Neural cell (in vitro differentiated cells): ENCODE measurements at regions not wholly inside any gene's neighbourhood (a gene's known extent, or its start where the extent isn't known, plus 50 kb on each side); places are given as distances from the start of the nearest gene placed in this dataset.

ENCODE experiments used
- H2AFZ ChIP-seq: fragments of 200-600, 300-800 bp; sonication (generic), shearing (Covaris generic); 2 replicates; pipeline ENCODE4 v1.6.0; 2014; ENCODE audit warnings: low read depth, mild to moderate bottlenecking, antibody characterized with exemption, low read length, moderate library complexity
- H3F3A ChIP-seq: fragments of 200-600 bp; shearing (Covaris generic); 2 replicates; pipeline ENCODE4 v1.6.1; 2016; ENCODE audit warnings: mild to moderate bottlenecking, moderate library complexity, mixed read lengths, antibody characterized with exemption, low read length; ENCODE audit not compliant: insufficient read depth, poor library complexity, severe bottlenecking
- H3K27ac ChIP-seq: fragments of 200-600, 300-800 bp; sonication (generic), shearing (Covaris generic); 2 replicates; pipeline ENCODE4 v1.5.1; 2014; ENCODE audit warnings: mild to moderate bottlenecking, low read length, moderate library complexity
- H3K27me3 ChIP-seq: fragments of 300-800, 200-600 bp; sonication (generic), shearing (Covaris generic); 2 replicates; pipeline ENCODE4 v1.6.0; 2014; ENCODE audit warnings: mild to moderate bottlenecking, low read depth, low read length, moderate library complexity; ENCODE audit not compliant: insufficient read depth
- H3K36me3 ChIP-seq: fragments of 300-800, 200-600 bp; sonication (generic), shearing (Covaris generic); 2 replicates; pipeline ENCODE4 v1.5.1; 2014; ENCODE audit warnings: mild to moderate bottlenecking, antibody characterized with exemption, low read length, moderate library complexity; ENCODE audit not compliant: insufficient read depth
- H3K4me2 ChIP-seq: fragments of 300-800, 200-600 bp; sonication (generic), shearing (Covaris generic); 2 replicates; pipeline ENCODE4 v1.6.0; 2014; ENCODE audit warnings: mild to moderate bottlenecking, low read length
- H3K4me3 ChIP-seq: fragments of 300-800, 200-600 bp; sonication (generic), shearing (Covaris generic); 2 replicates; pipeline ENCODE4 v1.5.1; 2014; ENCODE audit warnings: mild to moderate bottlenecking, low read length, moderate library complexity
- H3K79me2 ChIP-seq: fragments of 200-600 bp; shearing (Covaris generic); replicated peaks from 2 replicates; pipeline ENCODE4 v1.6.0; 2014; ENCODE audit warnings: mild to moderate bottlenecking, low read length, moderate library complexity; ENCODE audit not compliant: insufficient read depth
- H3K9ac ChIP-seq: fragments of 300-800, 200-600 bp; sonication (generic), shearing (Covaris generic); 2 replicates; pipeline ENCODE4 v1.6.1; 2016; ENCODE audit warnings: mild to moderate bottlenecking, low read length, mixed read lengths
- H3K9me2 ChIP-seq: fragments of 200-600 bp; shearing (Covaris generic); 2 replicates; pipeline ENCODE4 v1.6.1; 2016; ENCODE audit warnings: mild to moderate bottlenecking, low read length, mixed read lengths; ENCODE audit not compliant: insufficient read depth
- H3K9me3 ChIP-seq: fragments of 200-600, 300-800 bp; sonication (generic), shearing (Covaris generic); 2 replicates; pipeline ENCODE4 v1.6.1; 2016; ENCODE audit warnings: mild to moderate bottlenecking, mixed run types, low read length, moderate library complexity, mixed read lengths
- H4K20me1 ChIP-seq: fragments of 200-600 bp; shearing (Covaris generic); 2 replicates; pipeline ENCODE4 v1.6.1; 2016; ENCODE audit warnings: mild to moderate bottlenecking, mixed run types; ENCODE audit not compliant: insufficient read depth
- CTCF ChIP-seq: fragments of 450-650 bp; IDR thresholded peaks from 2 replicates; pipeline ENCODE4 v1.5.1; 2014; ENCODE audit warnings: antibody characterized with exemption, mild to moderate bottlenecking, moderate library complexity; ENCODE audit not compliant: poor library complexity, severe bottlenecking
- EP300 ChIP-seq: fragments of 450-650 bp; conservative IDR thresholded peaks from 2 replicates; pipeline ENCODE4 v1.6.1; 2014; ENCODE audit warnings: antibody characterized with exemption, mild to moderate bottlenecking, moderate library complexity; ENCODE audit not compliant: poor library complexity, severe bottlenecking
- EZH2 ChIP-seq: fragments of 200-600, 300-800 bp; shearing (Covaris generic), sonication (generic); IDR thresholded peaks from 2 replicates; pipeline ENCODE4 v1.6.1; 2014; ENCODE audit warnings: antibody characterized with exemption, low read length, borderline replicate concordance, mild to moderate bottlenecking; ENCODE audit not compliant: insufficient read depth, poor library complexity, severe bottlenecking
- MXI1 ChIP-seq: fragments of 450-650 bp; conservative IDR thresholded peaks from 2 replicates; pipeline ENCODE4 v1.6.1; 2014; ENCODE audit warnings: antibody characterized with exemption, mild to moderate bottlenecking; ENCODE audit not compliant: poor library complexity, severe bottlenecking
- POLR2AphosphoS5 ChIP-seq: IDR thresholded peaks from 2 replicates; pipeline ENCODE4 v1.6.1; 2012
- RAD21 ChIP-seq: fragments of 450-650 bp; conservative IDR thresholded peaks from 2 replicates; pipeline ENCODE4 v1.6.1; 2014; ENCODE audit warnings: antibody characterized with exemption, mild to moderate bottlenecking, moderate library complexity
- REST ChIP-seq: IDR thresholded peaks from 2 replicates; pipeline ENCODE4 v1.6.1; 2012; ENCODE audit warnings: borderline replicate concordance
- SMC3 ChIP-seq: fragments of 450-650 bp; conservative IDR thresholded peaks from 2 replicates; pipeline ENCODE4 v1.6.1; 2014; ENCODE audit warnings: antibody characterized with exemption, mild to moderate bottlenecking, moderate library complexity; ENCODE audit not compliant: poor library complexity
- TAF1 ChIP-seq: IDR thresholded peaks from 2 replicates; pipeline ENCODE4 v1.6.1; 2012; ENCODE audit warnings: low read depth

- Histone ChIP-seq H3K9ac (no peak overlapping the region), H2AFZ (no peak overlapping the region), H3F3A (no peaks in the 10 kb centered on the region), H3K27ac (no peak overlapping the region), H3K9me2 (no peaks in the 10 kb centered on the region), H3K4me2 (no peak overlapping the region), H3K9me3 (no peaks in the 10 kb centered on the region), H3K79me2 (no peaks in the 10 kb centered on the region), H3K4me3 (no peak overlapping the region), H3K36me3 (no peaks in the 10 kb centered on the region), H3K27me3 (no peaks in the 10 kb centered on the region), H4K20me1 (no peaks in the 10 kb centered on the region)
- TF ChIP-seq REST, result no peak
- TF ChIP-seq EP300, result no peak
- TF ChIP-seq EZH2, result no peak
- TF ChIP-seq RAD21, result no peak
- TF ChIP-seq MXI1, result no peak
- no peak for TF ChIP-seq SMC3
- no peak for TF ChIP-seq POLR2AphosphoS5
- TF ChIP-seq CTCF, result no peak
- no peak for TF ChIP-seq TAF1
Observed at GRCh38 chr9:115633104-115633503, 515.1 kb upstream of the TNC start.

GRCh38 chr9:115635680-115636383, 517.8 kb upstream of the PAPPA start:
- Histone ChIP-seq H3K36me3 (no peaks in the 10 kb centered on the region), H3K27ac (no peak overlapping the region), H3K9ac (no peak overlapping the region), H3F3A (no peaks in the 10 kb centered on the region), H3K9me2 (no peaks in the 10 kb centered on the region), H3K27me3 (no peaks in the 10 kb centered on the region), H3K9me3 (no peaks in the 10 kb centered on the region), H3K4me2 (no peak overlapping the region), H3K4me3 (no peak overlapping the region), H3K79me2 (no peaks in the 10 kb centered on the region), H4K20me1 (no peaks in the 10 kb centered on the region), H2AFZ (no peak overlapping the region)
- TF ChIP-seq POLR2AphosphoS5, result no peak
- TF ChIP-seq MXI1, result no peak
- TF ChIP-seq EZH2, result no peak
- TF ChIP-seq SMC3, result no peak
- TF ChIP-seq TAF1, result no peak
- no peak for TF ChIP-seq EP300
